HS-27A (cell line): ENCODE measurements at regions not wholly inside any gene's neighbourhood (a gene's known extent, or its start where the extent isn't known, plus 50 kb on each side); places are given as distances from the start of the nearest gene placed in this dataset.

Experiments used
- DNase-seq: peaks from one replicate; pipeline ENCODE4 v3.0.0-alpha.2; 2012; ENCODE audit warnings: low read depth, missing footprints

GRCh38 chr2:224325941-224326340 lies 76.0 kb downstream of the FAM124B start:
- DNase-seq = no peak

- no peak for DNase-seq
Observed at GRCh38 chr2:224324604-224325003, 77.3 kb downstream of the FAM124B start.

GRCh38 chr2:224320660-224321059 lies 81.2 kb downstream of the FAM124B start:
- DNase-seq = no peak

GRCh38 chr2:224319750-224320149 lies 82.2 kb downstream of the FAM124B start:
- DNase-seq = no peak

- DNase-seq = no peak
Observed at GRCh38 chr2:224312741-224313140, 89.2 kb downstream of the FAM124B start.

GRCh38 chr2:224310943-224311625 lies 90.8 kb downstream of the FAM124B start:
- no peak for DNase-seq

- DNase-seq = no peak
Observed at GRCh38 chr2:224309176-224309575, 92.7 kb downstream of the FAM124B start.

- DNase-seq = no peak
Observed at GRCh38 chr2:224308272-224308911, 93.5 kb downstream of the FAM124B start.

- DNase-seq = no peak
Observed at GRCh38 chr2:224302952-224303351, 99.0 kb downstream of the FAM124B start.

- DNase-seq = no peak
Observed at GRCh38 chr2:224293976-224294375, 107.9 kb downstream of the FAM124B start.

- no peak for DNase-seq
Observed at GRCh38 chr2:224287531-224287930, 114.4 kb downstream of the FAM124B start.

GRCh38 chr2:224286923-224287322 lies 115.0 kb downstream of the FAM124B start:
- no peak for DNase-seq

GRCh38 chr2:224284134-224284946 lies 117.6 kb downstream of the FAM124B start:
- no peak for DNase-seq

GRCh38 chr2:224283466-224283965 lies 118.4 kb downstream of the FAM124B start:
- no peak for DNase-seq

GRCh38 chr2:224281374-224281773 lies 120.5 kb downstream of the FAM124B start:
- no peak for DNase-seq

GRCh38 chr2:224278531-224278930 lies 123.4 kb downstream of the FAM124B start:
- DNase-seq = no peak

- no peak for DNase-seq
Observed at GRCh38 chr2:224276251-224276650, 125.7 kb downstream of the FAM124B start.

GRCh38 chr2:224272237-224272910 lies 129.5 kb downstream of the FAM124B start:
- DNase-seq = no peak

GRCh38 chr2:224271617-224272236 lies 130.2 kb downstream of the FAM124B start:
- no peak for DNase-seq

GRCh38 chr2:224268441-224268840 lies 133.5 kb downstream of the FAM124B start:
- no peak for DNase-seq

GRCh38 chr2:224264259-224264658 lies 137.6 kb downstream of the FAM124B start:
- no peak for DNase-seq

GRCh38 chr2:224263571-224264043 lies 138.3 kb downstream of the FAM124B start:
- DNase-seq = peak; percentile 41
